ENCODE measurements at regions not wholly inside any gene's neighbourhood (a gene's known extent, or its start where the extent isn't known, plus 50 kb on each side); places are given as distances from the start of the nearest gene placed in this dataset.

DNA sequence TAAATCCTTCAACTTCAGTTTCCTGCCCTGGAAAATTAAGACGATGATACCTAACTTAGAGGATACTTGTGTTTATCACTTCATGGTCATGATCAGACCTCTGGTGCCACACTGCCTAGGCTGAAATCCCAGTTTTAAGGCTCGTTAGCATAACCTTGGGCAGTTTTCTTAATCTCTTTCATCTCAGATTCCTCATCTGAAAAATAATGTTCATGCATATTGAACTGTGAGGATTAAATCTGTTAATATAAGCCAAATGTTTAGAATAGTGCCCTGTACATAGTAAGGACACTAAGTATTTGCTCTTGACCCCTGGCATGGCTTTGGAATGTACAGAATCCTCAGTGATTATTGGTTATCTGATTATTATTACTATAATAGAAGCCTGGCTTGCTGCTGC, 79.7 kb downstream of the OGFRL1 start:
- Histone ChIP-seq H3K36me3 (ENCODE audit: control insufficient read depth in 2 of 2, insufficient read depth in 2 of 2, low read length in 1 of 2) (no peaks in the 10 kb centered on the region), H3K9me3 (replicated peaks; ENCODE audit: control insufficient read depth, insufficient read depth, low read length) (no peaks in the 10 kb centered on the region), H3K4me1 (ENCODE audit: control insufficient read depth, insufficient read depth, low read length) (peaks cover 5% of the 10 kb centered on the region; the same call in 1 of the 2 replicates), H3K27ac (ENCODE audit: control insufficient read depth, insufficient read depth) (no peak overlapping the region), H3K4me3 (no peak overlapping the region), H3K79me2 (ENCODE audit: control insufficient read depth, insufficient read depth, low read length) (no peaks in the 10 kb centered on the region), H3K9ac (ENCODE audit: control insufficient read depth, insufficient read depth, low read length) (no peak overlapping the region), H2AFZ (ENCODE audit: control insufficient read depth, low read depth, low read length) (no peak overlapping the region), H3K27me3 (replicated peaks in 1 of 2; ENCODE audit: control insufficient read depth in 2 of 2, insufficient read depth in 2 of 2, low read length in 1 of 2) (no peaks in the 10 kb centered on the region), H3K4me2 (ENCODE audit: control insufficient read depth, insufficient read depth) (no peak overlapping the region), H4K20me1 (ENCODE audit: control insufficient read depth, insufficient read depth) (no peaks in the 10 kb centered on the region)
- in situ Hi-C loops (cut with MboI) = no loop called here
- TF ChIP-seq, protein P1, sequence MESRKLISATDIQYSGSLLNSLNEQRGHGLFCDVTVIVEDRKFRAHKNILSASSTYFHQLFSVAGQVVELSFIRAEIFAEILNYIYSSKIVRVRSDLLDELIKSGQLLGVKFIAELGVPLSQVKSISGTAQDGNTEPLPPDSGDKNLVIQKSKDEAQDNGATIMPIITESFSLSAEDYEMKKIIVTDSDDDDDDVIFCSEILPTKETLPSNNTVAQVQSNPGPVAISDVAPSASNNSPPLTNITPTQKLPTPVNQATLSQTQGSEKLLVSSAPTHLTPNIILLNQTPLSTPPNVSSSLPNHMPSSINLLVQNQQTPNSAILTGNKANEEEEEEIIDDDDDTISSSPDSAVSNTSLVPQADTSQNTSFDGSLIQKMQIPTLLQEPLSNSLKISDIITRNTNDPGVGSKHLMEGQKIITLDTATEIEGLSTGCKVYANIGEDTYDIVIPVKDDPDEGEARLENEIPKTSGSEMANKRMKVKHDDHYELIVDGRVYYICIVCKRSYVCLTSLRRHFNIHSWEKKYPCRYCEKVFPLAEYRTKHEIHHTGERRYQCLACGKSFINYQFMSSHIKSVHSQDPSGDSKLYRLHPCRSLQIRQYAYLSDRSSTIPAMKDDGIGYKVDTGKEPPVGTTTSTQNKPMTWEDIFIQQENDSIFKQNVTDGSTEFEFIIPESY (IDR thresholded peaks at IDR 0.05) = no peak
- TF ChIP-seq RAD21 (IDR thresholded peaks at IDR 0.05; ENCODE audit: insufficient read depth, low read depth, low read length) = no peak
- ChIA-PET POLR2A (no interaction called here), SMC1A (ENCODE audit: uncharacterized antibody, unreplicated experiment) (no interaction called here), CTCF (no interaction called here), RAD21 (ENCODE audit: unreplicated experiment) (no interaction called here)
- intact Hi-C loops (cut with micrococcal nuclease; ENCODE audit: unreplicated experiment) = no loop called here
- DNase-seq (ENCODE audit: low read depth, low spot score) (no peak), ATAC-seq (no peak), FAIRE-seq (no peak)
- 50% methylated on average over 2 of the region's 2 CpGs for WGBS (ENCODE audit: insufficient coverage, insufficient replicate concordance, low lambda C conversion rate, missing lambda C conversion rate)
- no TSS peak for BruUV-seq (replicated peaks)

DNA sequence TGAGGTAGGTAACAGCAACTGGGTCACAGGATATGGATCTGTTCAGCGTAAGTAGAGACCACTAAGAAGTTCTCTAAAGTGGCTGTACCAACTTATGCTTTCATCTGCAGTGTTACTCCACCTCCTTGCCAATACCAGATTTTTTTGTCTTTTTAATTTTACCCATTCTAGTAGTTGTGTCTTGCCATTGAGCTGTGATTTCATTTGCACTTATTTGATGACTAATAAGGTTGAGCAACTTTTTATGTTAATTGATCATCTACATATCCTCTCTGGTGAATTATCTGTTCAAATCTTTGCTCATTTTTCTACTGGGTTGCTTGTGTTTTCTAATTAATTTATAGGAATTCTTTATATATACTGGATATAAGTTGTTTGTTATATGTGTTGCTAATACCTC, 82.9 kb downstream of the OGFRL1 start:
- H2AFZ ChIP-seq (ENCODE audit: control insufficient read depth, low read depth, low read length) = no peak overlapping the region
- intact Hi-C loops (cut with micrococcal nuclease; ENCODE audit: unreplicated experiment) = no loop called here
- no peak overlapping the region for H3K4me3 ChIP-seq
- no peaks in the 10 kb centered on the region; a peak in 1 of 4 replicates for H3K27me3 ChIP-seq (replicated peaks in 1 of 2; ENCODE audit: control insufficient read depth in 2 of 2, insufficient read depth in 2 of 2, low read length in 1 of 2)
- ChIA-PET RAD21 (ENCODE audit: unreplicated experiment) (interaction anchor here (0.7 kb wide), 1 partner anchor 825 kb away, joined by 3 read pairs; no protein-coding TSS in a partner anchor), SMC1A (ENCODE audit: uncharacterized antibody, unreplicated experiment) (no interaction called here), POLR2A (no interaction called here), CTCF (no interaction called here)
- H3K9me3 ChIP-seq (replicated peaks; ENCODE audit: control insufficient read depth, insufficient read depth, low read length) = no peaks in the 10 kb centered on the region
- H3K4me1 ChIP-seq (ENCODE audit: control insufficient read depth, insufficient read depth, low read length) = peaks cover 5% of the 10 kb centered on the region; the same call in 1 of the 2 replicates
- H4K20me1 ChIP-seq (ENCODE audit: control insufficient read depth, insufficient read depth) = no peaks in the 10 kb centered on the region
- no peak overlapping the region for H3K27ac ChIP-seq (ENCODE audit: control insufficient read depth, insufficient read depth)
- H3K9ac ChIP-seq (ENCODE audit: control insufficient read depth, insufficient read depth, low read length) = no peak overlapping the region
- in situ Hi-C loops (cut with MboI) = no loop called here
- H3K4me2 ChIP-seq (ENCODE audit: control insufficient read depth, insufficient read depth) = no peak overlapping the region
- DNase-seq (ENCODE audit: low read depth, low spot score) (no peak), FAIRE-seq (no peak), ATAC-seq (no peak)
- 6% methylated on average over 1 of the region's 1 CpG for WGBS (ENCODE audit: insufficient coverage, insufficient replicate concordance, low lambda C conversion rate, missing lambda C conversion rate)
- no TSS peak for BruUV-seq (replicated peaks)
- no peaks in the 10 kb centered on the region for H3K36me3 ChIP-seq (ENCODE audit: control insufficient read depth in 2 of 2, insufficient read depth in 2 of 2, low read length in 1 of 2)
- H3K79me2 ChIP-seq (ENCODE audit: control insufficient read depth, insufficient read depth, low read length) = no peaks in the 10 kb centered on the region
- TF ChIP-seq ATF7 (IDR thresholded peaks at IDR 0.05; ENCODE audit: low read depth) = no peak
- TF ChIP-seq KAT2A (conservative IDR thresholded peaks at IDR 0.05; ENCODE audit: control insufficient read depth, low read depth, low read length) = no peak
- TF ChIP-seq SIN3A (IDR thresholded peaks at IDR 0.05; ENCODE audit: low read depth, low read length) = no peak
- TF ChIP-seq, protein P2, sequence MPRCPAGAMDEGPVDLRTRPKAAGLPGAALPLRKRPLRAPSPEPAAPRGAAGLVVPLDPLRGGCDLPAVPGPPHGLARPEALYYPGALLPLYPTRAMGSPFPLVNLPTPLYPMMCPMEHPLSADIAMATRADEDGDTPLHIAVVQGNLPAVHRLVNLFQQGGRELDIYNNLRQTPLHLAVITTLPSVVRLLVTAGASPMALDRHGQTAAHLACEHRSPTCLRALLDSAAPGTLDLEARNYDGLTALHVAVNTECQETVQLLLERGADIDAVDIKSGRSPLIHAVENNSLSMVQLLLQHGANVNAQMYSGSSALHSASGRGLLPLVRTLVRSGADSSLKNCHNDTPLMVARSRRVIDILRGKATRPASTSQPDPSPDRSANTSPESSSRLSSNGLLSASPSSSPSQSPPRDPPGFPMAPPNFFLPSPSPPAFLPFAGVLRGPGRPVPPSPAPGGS (IDR thresholded peaks at IDR 0.05; ENCODE audit: borderline replicate concordance, insufficient read depth, low read depth, low read length, poor library complexity, severe bottlenecking) = no peak
- TF ChIP-seq POLR2A (IDR thresholded peaks at IDR 0.05; ENCODE audit: low read depth, low read length) = no peak
- no peak for TF ChIP-seq MYC (IDR thresholded peaks at IDR 0.05; ENCODE audit: insufficient read depth, insufficient read length, insufficient replicate concordance, low read length, severe bottlenecking)
- TF ChIP-seq CBFB (IDR thresholded peaks at IDR 0.05; ENCODE audit: low read depth) = no peak
- TF ChIP-seq, protein P3, sequence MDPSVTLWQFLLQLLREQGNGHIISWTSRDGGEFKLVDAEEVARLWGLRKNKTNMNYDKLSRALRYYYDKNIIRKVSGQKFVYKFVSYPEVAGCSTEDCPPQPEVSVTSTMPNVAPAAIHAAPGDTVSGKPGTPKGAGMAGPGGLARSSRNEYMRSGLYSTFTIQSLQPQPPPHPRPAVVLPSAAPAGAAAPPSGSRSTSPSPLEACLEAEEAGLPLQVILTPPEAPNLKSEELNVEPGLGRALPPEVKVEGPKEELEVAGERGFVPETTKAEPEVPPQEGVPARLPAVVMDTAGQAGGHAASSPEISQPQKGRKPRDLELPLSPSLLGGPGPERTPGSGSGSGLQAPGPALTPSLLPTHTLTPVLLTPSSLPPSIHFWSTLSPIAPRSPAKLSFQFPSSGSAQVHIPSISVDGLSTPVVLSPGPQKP (IDR thresholded peaks at IDR 0.05; ENCODE audit: low read depth, low read length) = no peak
- TF ChIP-seq, protein P4, sequence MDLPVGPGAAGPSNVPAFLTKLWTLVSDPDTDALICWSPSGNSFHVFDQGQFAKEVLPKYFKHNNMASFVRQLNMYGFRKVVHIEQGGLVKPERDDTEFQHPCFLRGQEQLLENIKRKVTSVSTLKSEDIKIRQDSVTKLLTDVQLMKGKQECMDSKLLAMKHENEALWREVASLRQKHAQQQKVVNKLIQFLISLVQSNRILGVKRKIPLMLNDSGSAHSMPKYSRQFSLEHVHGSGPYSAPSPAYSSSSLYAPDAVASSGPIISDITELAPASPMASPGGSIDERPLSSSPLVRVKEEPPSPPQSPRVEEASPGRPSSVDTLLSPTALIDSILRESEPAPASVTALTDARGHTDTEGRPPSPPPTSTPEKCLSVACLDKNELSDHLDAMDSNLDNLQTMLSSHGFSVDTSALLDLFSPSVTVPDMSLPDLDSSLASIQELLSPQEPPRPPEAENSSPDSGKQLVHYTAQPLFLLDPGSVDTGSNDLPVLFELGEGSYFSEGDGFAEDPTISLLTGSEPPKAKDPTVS (IDR thresholded peaks at IDR 0.05; ENCODE audit: low read depth, low read length) = no peak
- TF ChIP-seq CREM (IDR thresholded peaks at IDR 0.05; ENCODE audit: low read depth) = no peak
